ENCODE measurements at regions not wholly inside any gene's neighbourhood (a gene's known extent, or its start where the extent isn't known, plus 50 kb on each side); places are given as distances from the start of the nearest gene placed in this dataset.
"Not testable (repeated sequence)": the region's sequence is repeated elsewhere in the genome, so short reads cannot be mapped to it uniquely, and the experiment has no call there.

DNA sequence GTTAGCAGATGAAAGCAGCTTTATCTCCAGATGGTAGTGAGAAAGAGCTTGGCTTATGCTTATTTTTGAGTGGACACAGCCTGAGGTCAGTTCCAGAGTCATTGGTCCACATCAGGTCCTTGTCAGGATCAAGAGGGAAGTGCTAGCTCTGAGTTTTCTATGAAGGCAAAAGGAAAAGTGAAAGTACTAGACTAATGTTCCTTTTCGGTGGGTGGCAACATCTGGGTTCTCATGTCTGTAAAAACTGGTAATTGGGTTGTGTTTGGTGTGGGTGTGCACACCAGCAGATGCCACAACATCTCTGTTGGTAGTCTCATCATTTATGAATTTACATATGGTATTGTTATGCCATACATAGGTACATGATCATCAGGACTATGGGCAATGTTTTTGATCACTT is 210.5 kb downstream of the PWWP3B start:
- DNase-seq = no peak

DNA sequence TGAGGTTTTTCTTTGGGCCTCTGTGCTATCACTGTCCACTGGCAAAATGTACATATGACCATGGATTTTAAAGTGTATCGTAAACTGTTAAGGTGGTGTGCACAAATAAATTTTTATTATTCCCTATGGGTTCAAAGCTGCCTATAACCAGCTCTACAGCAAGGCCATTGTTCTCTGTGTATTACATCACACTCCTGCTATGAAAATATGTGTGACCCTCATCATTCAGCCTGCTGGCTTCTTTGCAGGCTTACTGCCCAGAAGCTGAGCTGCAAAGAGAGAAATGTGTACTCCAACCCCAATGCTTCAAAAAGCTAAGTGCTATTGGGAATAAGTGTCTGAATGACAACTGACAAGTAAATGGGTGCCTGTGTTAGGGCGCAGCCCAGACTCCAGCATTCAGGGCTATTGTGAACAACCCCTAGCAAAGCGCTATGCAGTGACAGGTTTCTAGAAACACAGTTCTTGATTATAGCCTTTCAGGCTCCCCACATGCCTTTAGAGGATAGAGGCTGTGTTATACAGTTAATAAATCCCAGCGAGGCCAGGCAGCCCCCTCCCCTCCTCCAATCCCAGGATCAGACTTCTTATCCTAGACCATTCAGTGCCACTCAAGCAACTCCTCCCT is 220.4 kb upstream of the RADX start:
- DNase-seq = no peak

DNA sequence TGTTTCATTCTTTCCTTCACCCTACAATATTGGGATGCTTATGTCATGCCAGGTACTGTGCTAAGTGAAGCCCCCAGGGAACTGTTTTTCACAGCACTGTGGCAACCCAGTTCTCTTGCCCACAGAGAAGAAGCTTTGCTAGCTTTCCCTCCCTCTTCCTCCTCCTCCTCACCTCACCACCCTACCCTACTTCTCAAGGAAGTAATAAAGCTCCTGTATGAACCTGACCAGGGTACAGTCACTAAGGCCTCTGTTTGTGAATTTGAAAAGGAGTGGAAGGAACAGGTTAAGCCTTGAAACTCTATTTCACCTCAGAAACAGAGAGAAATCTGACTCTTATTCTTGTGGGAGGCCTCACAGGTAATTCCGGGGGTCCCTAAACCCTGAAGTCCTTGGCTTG is 219.4 kb upstream of the RADX start:
- DNase-seq = no peak

DNA sequence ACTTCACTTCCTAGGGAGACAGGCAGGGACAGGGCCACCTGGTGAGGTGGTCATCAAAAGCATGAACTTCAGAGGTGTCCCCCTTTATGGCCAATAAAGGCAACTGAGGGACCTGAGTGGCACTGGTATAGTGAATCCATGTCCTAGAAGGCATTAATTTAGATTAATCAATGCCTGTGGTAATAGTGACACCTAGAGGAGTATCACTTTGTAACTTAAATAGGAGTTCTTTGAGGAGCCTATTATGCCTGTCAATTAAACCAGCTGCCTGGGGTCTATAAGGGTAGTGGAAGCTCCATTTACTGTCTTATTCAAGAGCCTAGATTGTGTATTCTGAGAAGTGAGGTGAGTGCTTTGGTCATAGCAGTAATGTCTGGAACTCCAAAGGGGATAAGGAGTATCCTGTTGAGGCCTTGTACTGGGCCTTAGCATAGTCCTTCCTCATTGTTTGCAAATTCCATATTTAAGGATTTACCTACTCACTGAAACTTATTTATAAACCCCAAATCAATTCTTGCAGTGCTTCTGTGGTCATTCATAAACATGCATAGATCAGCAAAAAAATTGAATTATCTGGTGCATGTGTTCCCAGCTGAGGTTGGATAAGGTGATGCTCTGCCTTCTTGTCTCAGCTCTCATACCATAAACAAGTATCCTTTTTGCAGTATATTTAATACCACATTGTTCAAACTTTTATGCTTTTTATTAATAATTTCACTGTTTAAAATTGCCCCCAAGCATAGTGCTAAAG is 213.8 kb upstream of the RADX start:
- DNase-seq = no peak

DNA sequence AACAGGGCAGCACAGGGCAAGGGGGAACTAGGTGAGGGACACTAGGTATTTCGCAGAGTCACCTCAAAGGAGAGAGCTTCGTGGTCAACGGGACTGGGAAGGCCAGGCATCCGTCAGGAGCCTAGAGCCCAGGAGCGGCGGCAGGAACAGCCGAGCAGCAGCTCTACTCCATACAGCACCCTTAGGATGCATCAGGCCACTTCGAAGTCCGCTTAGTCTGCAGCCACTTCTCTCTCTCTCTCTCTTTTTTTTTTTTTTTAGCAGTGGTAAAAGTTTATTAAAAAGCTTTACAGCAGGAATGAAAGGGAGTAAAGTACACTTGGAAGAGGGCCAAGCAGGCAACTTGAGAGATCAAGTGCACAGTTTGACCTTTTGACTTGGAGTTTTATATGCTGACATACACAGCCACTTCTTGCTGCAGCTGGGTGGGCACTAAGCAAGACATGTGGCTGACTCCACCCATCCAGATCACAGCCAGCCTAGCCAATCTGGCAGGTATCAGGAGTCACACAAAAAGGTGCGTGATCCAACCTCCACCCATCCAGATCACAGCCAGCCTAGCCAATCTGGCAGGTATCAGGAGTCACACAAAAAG is 209.7 kb upstream of the RADX start:
- no peak for DNase-seq

DNA sequence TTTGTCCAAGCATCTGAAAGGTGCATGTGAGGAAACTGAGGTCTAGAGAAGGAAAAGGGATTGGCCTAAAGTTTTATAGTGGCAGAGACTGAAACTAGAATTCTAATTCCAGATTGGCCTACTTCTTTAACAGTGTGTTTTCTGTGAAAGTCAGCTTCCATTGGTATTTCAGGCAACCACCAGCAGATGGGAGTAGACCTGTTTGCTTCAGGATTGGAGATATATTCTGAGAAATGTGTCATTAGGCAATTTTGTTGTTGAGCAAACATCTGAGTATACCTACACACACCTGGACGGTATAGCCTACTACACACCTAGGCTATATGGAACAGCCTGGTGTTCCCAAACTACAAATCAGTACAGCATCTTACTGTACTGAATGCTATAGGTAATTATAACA is 207.3 kb upstream of the RADX start:
- peak; percentile 3 for DNase-seq

GRCh38 chrX:106415276-106415895 is 196.4 kb upstream of the RADX start:
- DNase-seq = peak; percentile 21

DNA sequence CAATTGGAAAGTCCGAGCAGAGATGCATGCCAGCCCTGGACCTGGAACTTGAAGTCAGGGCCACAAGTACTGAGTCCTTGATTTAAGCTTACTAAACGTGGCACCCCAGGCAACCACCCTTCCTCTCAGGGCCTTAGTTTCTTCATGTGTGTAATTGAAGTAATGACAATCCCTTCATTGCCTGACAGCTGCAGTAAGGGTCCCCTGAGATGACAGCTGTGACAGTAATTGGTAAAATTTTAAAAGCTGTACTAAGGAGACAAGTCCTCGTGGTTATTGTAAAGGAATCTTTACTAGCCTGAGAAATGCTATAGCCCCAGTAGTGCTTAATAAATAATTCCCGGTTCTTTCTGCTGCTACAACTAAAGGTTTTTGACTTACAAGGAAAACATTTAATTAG is 175.1 kb upstream of the RADX start:
- no peak for DNase-seq

GRCh38 chrX:106437407-106437806 is 174.4 kb upstream of the RADX start:
- DNase-seq = no peak

DNA sequence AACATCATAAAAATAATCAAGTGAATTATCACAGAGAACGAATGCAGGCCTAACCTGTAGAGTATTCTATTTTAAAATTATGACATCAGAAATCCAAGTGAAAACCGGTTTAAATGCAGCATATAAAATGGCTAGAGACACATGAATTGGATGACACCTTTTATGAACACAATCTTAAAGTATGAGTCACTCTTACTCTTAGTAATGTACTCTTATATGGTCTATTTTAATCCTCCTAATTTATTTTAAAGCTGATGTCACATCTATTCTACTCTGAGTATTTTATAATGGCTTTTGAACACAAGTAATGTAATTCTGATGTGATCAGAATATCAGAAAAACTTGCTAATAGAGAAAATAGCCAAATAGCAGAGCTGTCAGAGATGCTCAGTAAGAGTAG is 161.4 kb upstream of the RADX start:
- DNase-seq = no peak

DNA sequence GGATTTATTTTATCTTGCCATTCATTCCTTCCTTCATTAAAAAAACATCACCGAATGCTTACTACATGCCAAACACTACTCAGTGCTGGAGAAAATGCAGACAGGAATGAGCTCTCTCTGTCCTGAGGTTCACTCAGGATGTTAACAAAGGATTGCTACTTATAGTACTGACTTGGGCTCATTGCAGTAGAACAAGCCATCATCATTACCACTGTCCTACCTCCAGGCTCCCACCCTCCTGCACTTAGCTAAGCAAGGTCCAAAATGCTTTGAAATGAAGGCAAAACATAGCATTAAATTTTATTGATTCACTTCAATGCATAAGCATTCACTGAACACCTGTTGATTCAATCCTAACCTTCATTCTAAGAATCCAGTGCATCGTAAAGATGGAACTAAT is 159.8 kb upstream of the RADX start:
- DNase-seq = no peak

GRCh38 chrX:106454991-106455390 is 156.8 kb upstream of the RADX start:
- DNase-seq = no peak

GRCh38 chrX:106457802-106458201 is 154.0 kb upstream of the RADX start:
- DNase-seq = no peak

- DNase-seq = no peak
Observed at GRCh38 chrX:106467422-106467821, 144.4 kb upstream of the RADX start.

DNA sequence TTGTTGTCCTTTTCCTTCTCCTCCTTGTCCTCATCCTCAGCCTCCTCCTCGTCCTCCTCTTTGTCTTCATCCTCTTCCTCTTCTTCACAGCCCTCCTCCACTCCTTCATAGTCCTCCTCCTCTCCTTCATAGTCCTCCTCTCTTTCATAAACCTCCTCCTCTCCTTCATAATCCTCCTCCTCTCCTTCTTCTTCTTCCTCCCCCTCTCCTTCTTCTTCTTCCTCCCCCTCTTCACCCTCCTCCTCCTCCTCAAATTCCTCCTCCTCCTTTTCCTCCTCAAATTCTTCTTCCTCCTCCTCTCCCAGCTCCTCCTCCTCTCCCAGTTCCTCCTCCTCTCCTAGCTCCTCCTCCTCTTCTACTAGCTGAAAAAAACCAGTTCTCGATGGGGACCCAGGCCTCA is 143.8 kb upstream of the RADX start:
- no peak for DNase-seq

DNA sequence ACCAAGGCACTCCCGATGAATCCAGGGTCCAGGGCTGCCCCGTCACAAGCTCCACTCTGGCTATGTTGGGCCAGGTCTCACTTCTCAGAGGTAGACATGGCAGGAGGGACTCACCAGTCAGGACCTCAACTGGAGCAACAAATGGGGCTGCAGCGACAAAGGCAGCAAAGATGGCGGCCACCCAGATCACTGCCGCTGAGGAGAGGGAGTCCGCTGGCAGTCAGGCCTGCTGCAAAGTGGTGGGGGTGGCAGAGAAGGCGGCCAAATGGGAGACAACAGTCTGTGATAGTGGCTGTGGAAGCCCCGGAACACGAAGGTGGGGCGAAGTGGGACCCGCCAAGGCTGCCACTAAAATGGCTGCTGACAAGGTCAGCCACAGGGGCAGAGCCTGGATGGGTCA is 143.3 kb upstream of the RADX start:
- no peak for DNase-seq

DNA sequence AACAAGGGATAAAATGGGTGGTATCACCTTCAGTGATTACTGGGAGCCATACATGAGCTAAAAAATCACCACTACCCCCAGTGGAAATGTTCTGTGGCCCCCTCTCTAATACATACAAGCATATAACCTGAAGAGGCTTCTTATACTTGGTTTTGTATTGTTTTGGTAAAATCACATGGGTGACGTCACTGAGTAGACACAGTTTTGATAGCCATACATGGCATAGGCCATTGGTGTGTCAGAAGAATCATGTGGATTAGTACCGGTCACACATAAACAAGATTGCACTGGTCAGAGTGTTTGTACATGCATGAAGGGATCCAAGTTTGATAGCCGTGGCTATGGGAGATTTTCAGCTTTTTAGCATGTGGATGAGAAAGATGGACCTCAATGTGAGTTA is 131.9 kb upstream of the RADX start:
- no peak for DNase-seq

GRCh38 chrX:106481341-106481740 is 130.4 kb upstream of the RADX start:
- DNase-seq = peak; percentile 34

DNA sequence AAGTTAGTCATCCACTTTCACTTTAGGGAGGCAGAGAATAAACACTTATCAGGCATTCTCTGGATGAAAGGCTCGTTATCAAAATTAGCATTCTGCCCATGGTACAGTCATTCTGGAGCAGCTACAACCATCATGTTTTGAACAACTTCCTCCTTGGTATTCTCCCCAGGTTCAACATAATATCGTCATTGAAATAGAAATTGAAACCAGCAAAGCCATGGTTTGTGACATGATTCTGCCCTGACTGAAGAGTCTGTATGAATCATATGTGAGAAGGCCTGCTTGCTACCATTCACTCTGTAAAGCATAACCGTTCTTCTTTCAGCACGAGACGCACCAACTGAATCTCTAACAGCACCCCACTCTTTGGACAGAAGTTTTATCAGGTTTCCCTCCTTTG is 127.5 kb upstream of the RADX start:
- no peak for DNase-seq

DNA sequence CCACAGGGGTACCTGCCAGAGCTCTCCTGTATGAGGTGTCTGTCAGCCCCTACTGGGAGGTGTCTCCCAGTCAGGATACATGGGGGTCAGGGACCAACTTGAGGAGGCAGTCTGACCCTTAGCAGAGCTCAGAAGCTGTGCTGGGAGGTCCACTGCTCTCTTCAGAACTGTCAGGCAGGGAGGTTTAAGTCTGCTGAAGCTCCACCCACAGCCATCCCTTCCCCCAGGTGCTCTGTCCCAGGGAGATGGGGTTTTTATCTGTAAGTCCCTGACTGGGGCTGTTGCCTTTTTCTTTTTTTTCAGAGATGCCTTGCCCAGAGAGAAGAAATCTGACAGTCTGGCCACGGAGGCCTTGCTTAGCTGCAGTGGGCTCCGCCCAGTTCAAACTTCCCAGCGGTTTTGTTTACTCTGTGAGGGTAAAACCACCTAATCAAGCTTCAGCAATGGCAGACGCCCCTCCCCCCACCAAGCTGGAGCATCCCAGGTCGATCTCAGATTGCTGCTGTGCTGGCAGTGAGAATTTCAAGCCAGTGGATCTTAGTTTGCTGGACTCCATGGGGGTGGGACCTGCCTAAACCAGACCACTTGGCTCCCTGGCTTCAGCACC is 118.5 kb upstream of the RADX start:
- DNase-seq = not testable (repeated sequence)

GRCh38 chrX:106499473-106499872 is 112.3 kb upstream of the RADX start:
- no peak for DNase-seq

- no peak for DNase-seq
Observed at GRCh38 chrX:106510713-106511403, 100.9 kb upstream of the RADX start.
